Neural crest cell (in vitro differentiated cells): ENCODE measurements at regions not wholly inside any gene's neighbourhood (a gene's known extent, or its start where the extent isn't known, plus 50 kb on each side); places are given as distances from the start of the nearest gene placed in this dataset.

ENCODE experiments used
- DNase-seq: peaks from one replicate; pipeline ENCODE4 v3.0.0; 2021; ENCODE audit warnings: low read depth, mixed read lengths, low spot score
- H3K27ac Mint-ChIP-seq: one replicate; pipeline ENCODE4 v1.8.0; 2021; ENCODE audit warnings: mild to moderate bottlenecking, mixed read lengths; ENCODE audit not compliant: unreplicated experiment
- H3K27me3 Mint-ChIP-seq: 2 replicates; pipeline ENCODE4 v1.8.0; 2021; ENCODE audit warnings: low read depth, mild to moderate bottlenecking, mixed read lengths
- H3K36me3 Mint-ChIP-seq: 2 replicates; pipeline ENCODE4 v1.8.0; 2021; ENCODE audit warnings: low read depth, mild to moderate bottlenecking, mixed read lengths
- H3K4me1 Mint-ChIP-seq: 2 replicates; pipeline ENCODE4 v1.8.0; 2021; ENCODE audit warnings: mixed read lengths
- H3K4me3 Mint-ChIP-seq: one replicate; pipeline ENCODE4 v1.8.0; 2021; ENCODE audit warnings: mild to moderate bottlenecking, mixed read lengths
- H3K9me3 Mint-ChIP-seq: 2 replicates; pipeline ENCODE4 v1.8.0; 2021; ENCODE audit warnings: mixed read lengths
- TF ChIP-seq, protein P1 (sequence below): fragments of 200-600 bp; sonication (generic); conservative IDR thresholded peaks from 2 replicates; pipeline ENCODE4 v1.5.0; 2021; ENCODE audit warnings: antibody characterized with exemption, mild to moderate bottlenecking

DNA sequence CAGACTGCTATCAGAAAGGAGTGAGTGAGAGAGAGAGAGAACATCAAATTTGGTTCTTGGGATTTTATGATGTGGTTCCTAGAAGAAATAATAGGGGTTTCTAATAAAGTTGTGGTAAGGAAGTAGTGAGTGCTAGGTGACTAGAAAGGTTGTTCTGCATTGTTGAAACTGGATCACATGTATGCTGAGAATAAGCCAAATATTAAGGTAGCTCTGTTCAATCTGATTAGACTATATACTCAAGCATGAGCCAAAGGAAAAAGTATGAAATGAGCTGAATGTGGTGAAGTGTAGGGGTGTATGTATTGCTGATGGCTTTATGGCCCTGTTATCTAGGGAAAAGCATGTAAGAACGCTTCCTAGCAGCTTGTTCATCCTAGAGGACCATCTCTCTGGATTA lies 63.0 kb upstream of the IMPG1 start:
- H3K36me3 Mint-ChIP-seq = no peaks in the 10 kb centered on the region
- no peak overlapping the region for H3K27ac Mint-ChIP-seq
- no peaks in the 10 kb centered on the region for H3K4me1 Mint-ChIP-seq
- no peaks in the 10 kb centered on the region for H3K27me3 Mint-ChIP-seq
- no peak for DNase-seq
- peaks cover 5% of the 10 kb centered on the region for H3K9me3 Mint-ChIP-seq
- no peak overlapping the region for H3K4me3 Mint-ChIP-seq
- TF ChIP-seq, protein P1, sequence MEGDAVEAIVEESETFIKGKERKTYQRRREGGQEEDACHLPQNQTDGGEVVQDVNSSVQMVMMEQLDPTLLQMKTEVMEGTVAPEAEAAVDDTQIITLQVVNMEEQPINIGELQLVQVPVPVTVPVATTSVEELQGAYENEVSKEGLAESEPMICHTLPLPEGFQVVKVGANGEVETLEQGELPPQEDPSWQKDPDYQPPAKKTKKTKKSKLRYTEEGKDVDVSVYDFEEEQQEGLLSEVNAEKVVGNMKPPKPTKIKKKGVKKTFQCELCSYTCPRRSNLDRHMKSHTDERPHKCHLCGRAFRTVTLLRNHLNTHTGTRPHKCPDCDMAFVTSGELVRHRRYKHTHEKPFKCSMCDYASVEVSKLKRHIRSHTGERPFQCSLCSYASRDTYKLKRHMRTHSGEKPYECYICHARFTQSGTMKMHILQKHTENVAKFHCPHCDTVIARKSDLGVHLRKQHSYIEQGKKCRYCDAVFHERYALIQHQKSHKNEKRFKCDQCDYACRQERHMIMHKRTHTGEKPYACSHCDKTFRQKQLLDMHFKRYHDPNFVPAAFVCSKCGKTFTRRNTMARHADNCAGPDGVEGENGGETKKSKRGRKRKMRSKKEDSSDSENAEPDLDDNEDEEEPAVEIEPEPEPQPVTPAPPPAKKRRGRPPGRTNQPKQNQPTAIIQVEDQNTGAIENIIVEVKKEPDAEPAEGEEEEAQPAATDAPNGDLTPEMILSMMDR = no peak

DNA sequence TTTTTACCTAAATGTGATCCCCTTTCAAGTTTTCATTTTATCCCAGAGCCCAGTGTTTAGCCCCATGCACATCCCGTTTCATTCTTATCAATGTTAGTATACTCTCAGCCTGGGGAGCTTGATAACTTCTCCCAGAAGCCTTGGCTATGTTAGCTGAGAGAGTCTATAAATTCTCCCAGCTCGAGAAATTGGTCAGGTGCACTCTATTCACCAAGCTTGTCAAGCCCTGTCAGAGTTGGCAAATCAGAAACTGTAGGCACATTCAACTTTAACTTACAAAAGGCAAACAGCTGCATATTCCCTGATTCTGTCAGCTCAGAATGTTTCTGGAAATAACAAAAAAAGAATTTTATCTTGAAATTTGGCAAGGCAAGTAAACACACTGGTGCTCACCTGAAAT lies 62.2 kb upstream of the IMPG1 start:
- H3K9me3 Mint-ChIP-seq = peaks cover 3% of the 10 kb centered on the region
- no peak overlapping the region for H3K4me3 Mint-ChIP-seq
- no peaks in the 10 kb centered on the region for H3K36me3 Mint-ChIP-seq
- no peaks in the 10 kb centered on the region for H3K27me3 Mint-ChIP-seq
- DNase-seq = no peak
- H3K4me1 Mint-ChIP-seq = no peaks in the 10 kb centered on the region
- TF ChIP-seq, protein P1 = no peak
- no peak overlapping the region for H3K27ac Mint-ChIP-seq

DNA sequence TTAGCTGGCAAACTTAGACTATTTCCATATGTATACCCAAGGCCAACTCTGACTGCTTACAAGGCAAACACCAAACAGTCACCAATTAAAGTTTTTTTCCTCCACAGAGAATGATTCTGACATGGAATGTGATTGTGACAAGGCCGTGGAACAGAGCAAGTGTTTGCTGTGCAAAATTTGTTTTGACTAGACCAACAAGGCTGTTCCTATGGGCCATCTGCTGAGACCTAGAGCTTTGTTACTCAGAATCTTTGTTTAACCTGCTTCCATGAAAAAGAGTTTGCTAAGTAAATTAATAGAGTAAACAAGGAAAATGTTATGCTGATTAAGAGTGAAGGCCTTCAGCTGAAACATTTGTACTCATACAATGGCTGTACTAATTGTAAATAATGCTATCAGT lies 51.6 kb upstream of the IMPG1 start:
- Mint-ChIP-seq H3K27ac (no peak overlapping the region), H3K36me3 (no peaks in the 10 kb centered on the region)

More for the DNA sequence above, 51.6 kb upstream of the IMPG1 start:
- peaks cover 3% of the 10 kb centered on the region for H3K9me3 Mint-ChIP-seq
- TF ChIP-seq, protein P1 = no peak
- H3K4me1 Mint-ChIP-seq = no peaks in the 10 kb centered on the region
- DNase-seq = no peak
- H3K4me3 Mint-ChIP-seq = no peak overlapping the region
- H3K27me3 Mint-ChIP-seq = no peaks in the 10 kb centered on the region
